HG03039 (cell line): ENCODE measurements at regions not wholly inside any gene's neighbourhood (a gene's known extent, or its start where the extent isn't known, plus 50 kb on each side); places are given as distances from the start of the nearest gene placed in this dataset.

Experiments used
- ATAC-seq: cut with Tn5 transposase; IDR thresholded peaks from one replicate; pipeline ENCODE4 v1.9.1; 2021; ENCODE audit warnings: mild to moderate bottlenecking, moderate library complexity; ENCODE audit not compliant: unreplicated experiment

DNA sequence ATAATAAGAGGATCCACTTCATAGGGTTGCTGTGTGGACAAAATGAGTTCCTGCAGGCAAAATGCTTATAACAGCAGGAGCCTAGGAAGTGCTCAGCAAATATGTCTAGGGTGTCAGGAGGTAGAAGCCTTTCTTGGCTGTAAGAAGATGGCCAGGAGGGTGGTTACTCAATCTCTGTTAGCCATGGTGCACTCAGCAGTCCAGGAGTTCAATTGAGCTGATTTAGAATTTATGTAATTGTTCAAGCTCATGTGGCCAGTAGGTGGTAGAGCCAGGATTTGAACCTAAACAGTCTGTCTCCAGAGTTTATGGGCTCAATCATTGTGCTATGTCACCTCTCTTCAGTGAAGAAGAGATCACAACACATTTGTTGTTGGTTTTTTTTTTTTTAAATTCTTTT lies 381.2 kb downstream of the KIF4B start:
- ATAC-seq = no peak

DNA sequence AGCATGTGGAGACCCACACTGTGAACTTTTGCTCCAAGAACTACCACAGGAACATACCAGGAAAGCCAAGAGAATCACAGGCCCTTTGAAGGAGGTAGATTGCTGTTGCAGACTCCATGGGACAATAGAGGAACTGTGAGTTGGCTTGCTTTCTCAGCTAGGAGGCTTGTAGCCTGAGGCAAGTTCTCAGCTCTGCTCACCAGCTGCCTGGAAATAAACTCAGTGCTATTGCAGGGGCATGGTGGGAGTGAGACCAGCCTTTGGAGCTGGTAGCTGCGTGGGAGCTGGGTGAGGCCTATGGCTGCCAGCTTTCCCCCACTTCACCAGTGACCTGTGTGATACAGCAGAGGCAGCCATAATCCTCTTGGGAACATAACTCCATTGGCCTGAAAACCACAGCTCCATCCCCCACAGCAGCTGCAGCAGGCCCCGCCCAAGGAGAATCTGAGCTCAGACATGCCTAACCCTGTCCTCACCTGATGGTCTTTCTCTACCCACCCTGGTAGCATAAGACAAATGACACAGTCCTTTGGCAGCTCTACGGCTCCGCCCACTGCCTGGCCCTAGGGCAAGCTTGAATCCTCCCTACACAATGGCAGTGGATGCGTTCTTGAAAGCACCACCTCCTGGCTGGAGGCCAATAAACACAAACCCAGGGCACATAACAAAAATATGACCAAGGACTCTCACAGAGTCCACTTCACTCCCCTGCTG lies 389.5 kb downstream of the KIF4B start:
- ATAC-seq = no peak

DNA sequence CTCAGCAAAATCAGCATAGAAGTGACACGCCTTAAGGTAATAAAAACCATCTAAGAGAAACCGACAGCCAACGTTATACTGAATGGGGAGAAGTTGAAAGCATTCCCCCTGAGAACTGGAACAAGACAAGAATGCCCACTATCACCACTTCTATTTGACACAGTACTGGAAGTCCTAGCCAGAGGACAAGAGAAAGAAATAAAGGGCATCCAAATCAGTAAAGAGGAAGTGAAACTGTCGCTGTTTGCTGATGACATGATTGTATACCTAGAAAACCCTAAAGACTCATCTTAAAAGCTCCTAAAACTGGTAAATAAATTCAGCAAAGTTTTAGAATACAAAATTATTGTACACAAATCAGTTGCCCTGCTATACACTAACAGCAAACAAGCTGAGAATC lies 393.3 kb downstream of the KIF4B start:
- no peak for ATAC-seq

DNA sequence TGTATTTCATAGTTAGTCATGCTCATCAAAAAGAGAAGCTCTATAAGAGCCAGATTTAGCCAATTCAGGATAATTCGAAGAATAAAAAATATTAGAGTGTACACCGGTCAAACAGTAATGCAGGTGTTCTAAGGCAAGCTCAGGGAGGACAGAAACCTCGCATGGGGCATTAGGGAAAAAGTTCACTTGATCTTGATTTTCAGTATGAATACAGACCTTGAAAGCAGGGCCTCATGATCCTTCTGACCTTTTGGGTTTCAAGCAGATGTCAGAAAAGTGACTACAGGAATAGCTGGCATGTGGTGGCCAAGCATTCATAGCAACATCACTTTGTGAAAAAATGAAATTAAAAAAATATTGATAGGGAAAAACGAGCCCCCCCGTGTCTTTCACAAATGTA lies 394.9 kb downstream of the KIF4B start:
- no peak for ATAC-seq

DNA sequence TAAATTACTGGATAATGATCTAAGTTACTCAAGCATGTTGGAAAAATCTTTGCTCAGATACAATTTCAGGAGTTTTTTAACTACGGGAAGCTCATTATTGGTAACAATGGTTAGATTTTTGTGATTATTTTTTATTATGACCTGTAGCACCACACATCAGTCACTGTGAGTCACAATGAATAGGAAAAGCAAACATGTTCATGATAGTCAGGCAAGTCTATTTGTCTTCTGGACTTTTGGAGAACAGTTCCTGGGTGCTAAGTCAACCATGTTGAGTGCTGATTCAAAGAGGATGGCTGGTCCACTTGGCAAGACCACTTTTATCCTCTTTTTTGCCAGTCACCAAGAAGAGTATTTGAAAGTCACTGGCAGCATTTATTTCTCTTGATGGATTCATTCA lies 403.2 kb downstream of the KIF4B start:
- ATAC-seq = no peak

DNA sequence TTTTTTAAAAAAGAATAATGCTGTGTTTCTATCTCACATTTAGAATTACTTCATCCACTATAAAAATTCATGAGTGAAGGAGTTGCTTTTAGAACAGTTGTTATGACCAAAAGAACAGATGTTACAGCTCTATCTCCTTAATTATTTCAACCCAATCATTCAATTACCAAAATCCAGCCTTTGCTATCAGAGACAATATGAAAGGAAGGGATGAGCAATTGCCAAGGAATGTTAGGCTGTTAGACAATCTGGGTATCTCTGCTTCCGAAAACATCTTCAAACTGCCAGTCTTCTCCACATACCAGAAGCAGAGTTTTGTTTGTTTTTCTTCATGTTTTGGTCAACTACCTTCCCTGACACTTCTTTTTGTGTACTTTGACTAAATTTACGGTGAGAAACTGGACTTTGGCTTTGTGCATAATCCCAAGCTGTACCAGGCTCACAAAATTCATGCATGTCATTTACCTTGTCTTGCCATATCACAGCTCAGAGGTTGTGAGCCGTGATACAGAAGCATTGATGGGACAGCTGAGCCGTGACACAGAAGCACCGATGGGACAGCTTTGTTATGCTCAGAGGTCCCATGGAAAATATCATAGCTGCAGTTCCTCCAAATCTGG lies 405.5 kb downstream of the KIF4B start:
- no peak for ATAC-seq

DNA sequence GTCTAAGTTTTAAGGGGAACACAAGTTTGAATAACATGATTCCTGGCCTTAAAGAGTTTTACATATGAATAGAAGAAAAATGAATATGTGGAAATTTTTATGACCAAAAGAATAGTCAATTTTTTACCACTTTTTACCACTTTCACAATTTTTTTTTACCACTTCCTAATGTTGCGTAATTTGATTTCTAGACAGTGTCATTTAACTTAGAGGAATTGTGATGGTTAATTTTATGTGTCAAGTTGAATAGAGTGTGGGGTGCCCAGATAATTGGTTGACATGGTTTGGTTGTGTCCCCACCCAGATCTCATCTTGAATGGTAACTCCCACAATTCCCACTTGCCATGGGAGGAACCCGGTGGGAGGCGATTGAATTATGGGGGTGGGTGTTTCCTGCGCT lies 416.6 kb downstream of the KIF4B start:
- ATAC-seq = no peak

DNA sequence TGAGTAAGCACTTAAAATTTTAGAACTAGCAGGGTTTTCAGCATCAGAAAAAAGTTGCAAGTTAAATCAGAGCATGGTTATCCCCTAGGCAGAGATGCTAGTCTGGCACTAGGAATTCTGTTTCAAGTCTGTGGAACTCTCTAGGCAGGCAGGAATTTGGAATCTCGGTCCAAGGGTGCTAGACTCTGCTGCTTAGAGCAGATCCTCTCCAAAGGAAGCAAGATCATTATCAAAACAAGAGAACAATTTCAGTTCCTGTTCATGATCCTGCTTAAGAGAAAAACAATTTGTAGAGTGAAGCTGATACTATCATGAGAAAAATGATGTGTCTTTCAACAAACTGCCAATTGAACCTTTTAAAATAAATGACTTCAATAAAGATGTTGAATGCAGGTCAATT lies 420.7 kb downstream of the KIF4B start:
- ATAC-seq = no peak

DNA sequence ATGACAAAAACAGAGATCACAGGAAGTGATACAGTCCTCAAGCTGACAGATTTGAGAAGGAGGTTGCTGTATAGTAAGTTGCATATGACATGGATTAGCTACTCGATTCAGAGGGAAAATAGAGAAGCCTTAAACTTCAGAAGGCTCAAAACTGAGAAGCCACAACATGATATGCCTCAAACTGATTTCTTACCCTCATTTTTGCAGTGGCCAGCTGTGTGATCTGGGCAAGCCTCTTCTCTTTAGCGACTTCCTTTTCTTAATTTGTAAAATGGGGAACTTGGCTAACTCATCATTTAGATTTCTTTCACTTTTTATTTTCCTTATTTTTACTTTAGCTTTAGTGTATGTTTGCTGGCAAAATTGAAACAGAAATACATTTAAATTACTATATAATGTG lies 421.1 kb downstream of the KIF4B start:
- ATAC-seq = no peak

DNA sequence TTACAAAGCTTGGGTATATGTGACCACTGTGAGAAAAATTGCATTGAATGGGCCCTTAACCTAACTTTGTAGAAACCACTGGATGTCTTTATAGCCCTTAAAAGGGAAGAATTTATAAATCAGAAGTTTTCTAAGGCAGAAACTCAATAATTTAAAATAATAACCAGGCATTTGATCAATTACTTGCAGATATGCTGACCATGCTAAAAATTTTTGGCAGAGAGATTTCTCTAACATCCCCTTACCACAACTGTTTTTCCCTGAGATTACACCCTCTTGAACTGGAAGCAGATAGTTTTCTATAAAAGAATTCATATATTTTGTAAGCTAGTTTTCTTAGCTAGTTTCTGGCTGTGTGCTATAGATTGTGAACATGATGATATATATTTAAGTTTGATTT lies 428.3 kb downstream of the KIF4B start:
- ATAC-seq = no peak

DNA sequence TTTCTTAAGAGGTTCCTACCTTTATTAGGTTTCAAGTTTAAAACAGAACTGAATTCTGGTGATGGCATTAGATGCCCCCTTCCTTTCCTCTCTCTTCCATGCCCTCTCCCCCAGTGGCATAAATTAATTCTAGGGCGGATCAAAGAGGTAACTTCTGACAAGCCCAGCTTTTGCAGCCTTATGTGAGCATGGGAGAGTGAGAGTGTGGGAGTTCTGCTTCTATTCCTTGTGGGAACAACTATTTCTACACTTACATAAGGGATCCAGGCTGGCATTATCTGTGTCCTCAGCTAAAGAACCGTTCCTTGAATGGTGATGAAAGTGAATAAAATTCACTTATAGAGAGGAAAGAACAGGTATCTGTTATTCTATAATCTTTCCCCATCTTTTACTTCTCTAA lies 437.6 kb downstream of the KIF4B start:
- no peak for ATAC-seq

DNA sequence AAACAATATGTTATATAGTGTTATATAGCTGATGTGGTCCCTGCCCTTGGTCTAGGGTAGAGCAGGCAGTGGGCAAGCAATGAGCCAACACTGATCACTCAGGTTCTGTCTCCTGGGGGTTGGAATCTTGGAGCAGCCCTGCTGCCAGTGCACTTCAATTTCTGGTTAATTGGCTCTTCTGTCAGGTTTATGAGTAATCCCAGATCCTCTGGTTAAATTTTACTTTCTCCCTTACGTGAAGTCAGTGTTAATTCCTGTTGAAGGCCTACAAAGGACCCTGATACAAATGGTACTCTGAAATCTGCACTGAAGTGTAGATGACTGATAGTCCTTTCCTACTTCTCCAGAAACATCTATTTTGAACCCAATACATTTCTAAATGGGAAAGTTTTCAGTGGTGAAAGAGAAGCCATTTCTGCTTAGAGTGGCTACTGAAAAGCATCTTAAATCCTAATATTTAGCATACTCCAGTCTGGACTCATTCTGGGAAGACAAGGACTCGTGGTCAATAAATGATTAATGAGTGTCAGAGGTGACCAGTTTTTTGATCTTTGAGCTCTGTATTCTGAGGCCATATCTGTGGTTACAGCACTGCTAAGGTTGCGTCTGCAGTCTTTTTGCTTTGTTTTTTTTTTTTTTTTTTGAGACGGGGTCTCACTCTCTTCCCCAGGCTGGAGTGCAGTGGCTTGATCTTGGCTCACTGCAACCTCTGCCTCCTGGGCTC lies 442.4 kb downstream of the KIF4B start:
- ATAC-seq = no peak

DNA sequence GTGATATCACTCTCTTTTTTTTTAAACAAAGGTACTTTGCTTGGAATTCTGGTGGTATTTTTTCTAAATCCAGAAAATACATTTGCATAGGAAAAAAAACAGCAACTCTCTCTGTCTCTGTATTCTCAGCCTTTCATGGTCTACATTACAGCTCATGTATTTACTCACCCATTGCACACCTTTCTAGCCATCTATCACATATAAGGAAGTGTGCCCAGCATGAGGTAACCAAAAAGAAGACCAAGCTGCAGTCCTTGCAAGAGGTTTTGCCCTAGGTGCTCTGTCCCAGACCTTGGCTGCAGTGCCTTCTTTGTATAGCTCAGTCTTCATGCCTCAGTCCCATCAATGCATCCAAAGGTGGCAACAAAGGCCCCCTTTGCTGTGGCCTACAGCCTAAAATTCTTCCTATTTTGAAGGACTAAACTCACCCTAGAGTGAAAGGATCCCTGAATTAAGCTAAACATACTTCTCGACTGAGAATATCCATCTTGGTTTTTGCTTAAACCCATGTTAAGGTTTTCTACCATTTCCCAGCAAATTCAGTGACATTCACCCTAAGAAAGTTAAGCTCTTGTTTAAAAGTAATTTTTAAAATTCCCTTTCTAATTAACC lies 446.4 kb downstream of the KIF4B start:
- no peak for ATAC-seq

DNA sequence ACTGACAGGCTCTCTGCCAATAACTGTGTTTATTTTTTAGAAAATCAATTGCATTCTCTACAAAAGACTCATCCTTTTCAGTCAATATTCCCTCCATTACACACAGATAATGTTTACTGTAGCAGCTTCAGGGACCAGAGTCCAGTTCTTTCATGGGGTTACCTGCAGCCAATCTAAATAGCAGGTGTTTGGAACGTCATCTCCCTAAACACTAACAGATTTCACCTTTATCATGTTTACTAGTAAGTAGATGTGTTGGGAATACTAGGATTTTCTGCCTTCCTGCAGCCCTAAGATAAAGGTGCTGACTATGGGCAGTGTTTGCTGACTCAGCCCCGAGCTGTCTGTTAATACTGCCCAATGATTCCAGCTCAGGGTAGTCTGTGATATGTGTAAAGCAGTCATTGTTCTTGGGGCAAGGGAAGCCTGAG lies 447.0 kb downstream of the KIF4B start:
- no peak for ATAC-seq

DNA sequence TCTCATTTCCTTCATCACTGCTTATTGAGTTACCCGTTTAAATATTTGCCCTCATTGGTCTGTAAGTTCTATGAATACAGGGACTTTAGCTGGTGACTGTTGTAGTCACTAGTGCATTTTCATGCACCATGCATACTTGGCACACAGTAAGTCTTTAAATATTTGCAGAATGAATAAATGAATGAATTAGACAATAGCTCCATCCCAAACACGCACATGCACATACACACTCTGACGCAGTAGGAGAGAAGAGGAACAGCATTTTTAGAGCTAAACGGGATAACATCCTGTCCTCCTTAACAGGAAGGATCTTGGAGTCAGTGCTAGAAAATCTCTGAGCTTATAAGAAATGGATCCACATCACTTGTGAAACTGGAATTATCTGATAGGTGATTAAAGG lies 447.7 kb downstream of the KIF4B start:
- no peak for ATAC-seq

DNA sequence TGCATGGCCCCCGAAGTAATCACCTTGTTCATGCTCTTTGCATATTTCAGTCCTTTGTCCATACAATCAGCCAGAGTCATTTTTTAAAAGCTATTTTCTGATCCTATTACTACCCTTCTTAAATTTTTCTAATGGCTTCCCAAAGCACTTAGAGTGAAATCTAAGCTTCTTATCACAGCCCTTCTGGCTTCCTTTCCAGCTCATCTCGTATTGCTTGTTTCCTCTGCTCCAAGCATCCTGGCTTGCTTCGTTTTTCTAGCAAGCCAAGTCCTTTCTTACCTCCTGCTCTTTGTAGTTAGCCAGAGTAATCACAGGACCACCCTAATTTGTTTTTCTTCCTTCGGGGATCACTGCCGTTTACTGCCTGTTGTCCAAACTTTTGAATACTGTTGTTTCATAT lies 453.3 kb downstream of the KIF4B start:
- no peak for ATAC-seq

DNA sequence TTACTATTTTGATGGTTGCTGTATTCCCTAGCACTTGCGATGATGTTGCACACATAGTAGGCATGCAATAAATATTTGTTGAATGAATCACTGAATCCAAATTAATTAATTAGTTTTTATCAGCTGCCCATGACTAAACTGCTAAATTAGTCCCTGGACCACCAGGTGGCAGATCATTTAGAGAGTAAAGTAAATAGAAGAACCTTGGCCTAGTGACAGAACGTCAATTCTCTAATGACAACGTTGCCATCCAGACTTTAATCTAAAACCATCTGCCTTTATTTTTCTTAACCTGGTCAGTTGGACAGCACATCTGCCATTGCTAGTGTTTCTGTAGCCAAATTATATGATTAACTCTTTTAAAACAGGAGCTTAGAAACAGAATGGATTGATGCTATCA lies 457.5 kb downstream of the KIF4B start:
- ATAC-seq = no peak

DNA sequence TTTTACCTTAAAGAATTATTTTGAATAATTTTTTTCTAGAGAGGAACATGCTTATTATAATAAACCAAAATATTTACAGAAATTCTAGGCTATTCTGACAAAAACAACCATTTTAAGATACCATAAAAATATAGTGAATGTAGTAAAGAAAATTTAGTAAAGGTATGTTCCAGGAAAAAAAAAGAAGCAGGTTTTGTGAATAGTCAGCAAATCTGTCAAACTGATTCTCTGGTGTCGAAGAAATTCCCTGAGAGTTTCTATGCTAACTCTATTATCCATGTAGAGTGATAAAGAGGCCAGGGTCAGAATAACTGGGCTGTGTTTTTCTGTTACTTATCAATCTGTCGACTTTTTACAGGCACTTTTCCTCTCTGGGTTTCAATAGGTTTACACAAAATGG lies 459.2 kb downstream of the KIF4B start:
- no peak for ATAC-seq

DNA sequence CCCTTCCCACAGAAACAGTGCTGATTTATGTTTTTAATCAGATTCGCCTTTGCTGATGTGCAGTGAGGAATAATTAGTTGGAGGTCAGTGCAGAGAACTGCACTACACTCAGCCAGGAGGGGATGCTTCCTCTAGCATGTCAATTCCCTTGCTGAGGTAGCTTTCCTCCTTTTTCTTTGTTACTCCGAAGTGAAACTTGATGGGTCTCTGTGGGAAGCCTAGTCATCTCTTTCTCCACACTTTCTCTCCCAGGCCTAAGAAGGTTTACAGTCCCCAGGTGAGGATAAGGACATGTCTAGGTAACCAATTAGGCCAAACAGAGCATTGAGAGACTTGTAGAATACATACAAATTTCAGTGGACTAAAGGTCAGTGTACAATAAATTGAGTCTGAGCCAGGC lies 461.8 kb downstream of the KIF4B start:
- ATAC-seq = no peak

DNA sequence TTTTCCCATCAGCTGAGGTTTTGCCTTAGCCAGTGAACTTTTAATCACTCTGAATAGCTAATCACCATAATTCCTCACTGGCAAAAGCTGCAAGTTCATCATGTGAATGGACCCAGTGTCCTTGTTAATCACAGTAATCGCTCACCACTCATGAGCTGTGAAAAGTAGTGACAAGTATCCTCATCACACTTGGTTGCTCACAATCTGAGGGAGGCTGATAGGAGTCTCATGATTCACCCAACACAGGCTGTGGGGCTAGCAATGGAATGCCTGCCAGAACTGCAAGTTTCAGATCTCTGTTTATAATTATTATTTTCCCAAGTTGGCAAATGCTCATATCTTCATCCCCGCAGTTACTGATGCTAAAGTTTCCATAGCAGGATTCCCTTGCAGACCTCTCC lies 467.2 kb downstream of the KIF4B start:
- no peak for ATAC-seq

DNA sequence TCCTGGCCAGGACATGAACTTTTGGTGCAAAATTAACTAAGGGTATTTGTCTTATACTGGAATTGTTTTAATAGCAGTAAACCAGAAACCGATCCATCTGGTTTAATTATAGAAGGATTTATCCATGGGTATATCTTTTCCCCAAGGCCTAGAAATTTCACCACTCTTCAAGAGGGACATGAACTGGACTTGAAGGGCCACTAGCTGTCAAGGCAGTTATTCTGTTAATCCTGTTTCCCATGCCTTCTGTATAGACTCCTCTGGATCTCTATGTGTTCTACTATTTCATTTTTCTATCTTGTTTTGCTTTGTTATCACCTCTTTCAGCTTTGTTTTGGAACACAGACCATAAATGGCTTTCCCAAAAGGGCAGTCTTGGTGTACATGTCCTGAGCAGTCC lies 467.6 kb downstream of the KIF4B start:
- no peak for ATAC-seq

DNA sequence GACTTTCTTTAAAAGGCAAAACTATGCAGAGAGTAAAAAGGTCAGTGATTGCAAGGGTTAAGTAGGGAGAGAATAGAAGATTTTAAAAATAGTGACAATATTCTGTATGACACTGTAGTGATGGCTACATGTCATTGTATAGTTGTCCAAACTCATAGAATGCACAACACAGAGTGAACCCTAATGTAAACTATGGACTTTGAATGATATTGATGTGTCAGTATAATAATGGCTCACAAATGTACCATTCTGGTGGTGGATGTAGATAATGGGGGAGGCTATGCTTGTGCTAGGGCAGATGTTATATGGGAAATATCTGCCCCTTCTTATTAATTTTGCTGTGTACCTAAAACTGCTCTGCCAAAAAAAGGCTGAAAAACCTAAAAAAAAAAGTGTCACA lies 468.9 kb downstream of the KIF4B start:
- no peak for ATAC-seq
